Keratinocyte (primary cell): ENCODE measurements at regions not wholly inside any gene's neighbourhood (a gene's known extent, or its start where the extent isn't known, plus 50 kb on each side); places are given as distances from the start of the nearest gene placed in this dataset.

Experiments used
- EZH2 ChIP-seq: IDR thresholded peaks from one replicate; pipeline ENCODE4 v1.6.1; 2012; ENCODE audit warnings: inconsistent platforms, mild to moderate bottlenecking, low read length, moderate library complexity
- TF ChIP-seq, protein P1 (sequence below), 3 experiments: IDR thresholded peaks in 1 of 3; conservative IDR thresholded peaks in 1 of 3; optimal IDR thresholded peaks in 1 of 3; 2 replicates in 2 of 3; 3 replicates in 1 of 3; pipeline versions ENCODE3 to v1.5.1; 2011; ENCODE audit warnings: low read length in 3 of 3, mild to moderate bottlenecking in 3 of 3, moderate library complexity in 2 of 3, control low read depth in 1 of 3, inconsistent platforms in 1 of 3; ENCODE audit not compliant: insufficient read depth in 2 of 3; ENCODE audit errors: extremely low read depth in 1 of 3

DNA sequence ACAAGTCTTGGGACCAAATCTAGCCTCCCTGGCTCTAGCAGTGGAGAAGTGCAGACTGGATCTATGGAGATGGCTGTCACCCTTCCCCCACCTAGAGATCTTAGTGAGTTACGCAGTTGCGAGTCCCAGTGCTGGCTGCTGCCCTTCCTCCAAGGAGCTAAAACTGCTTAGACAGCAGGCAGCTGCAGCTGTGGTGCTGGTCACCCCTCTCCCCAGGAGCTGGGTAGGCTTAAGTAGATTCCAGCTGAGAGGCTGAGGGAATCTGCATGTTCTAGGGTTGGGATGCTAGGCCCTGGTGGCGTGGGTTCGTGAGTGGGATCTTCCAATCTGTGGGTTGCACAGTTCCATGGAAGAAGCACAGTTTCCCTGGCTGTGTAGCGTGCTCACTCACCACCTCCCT lies 120.2 kb downstream of the SLC35B3 start:
- TF ChIP-seq, protein P1, sequence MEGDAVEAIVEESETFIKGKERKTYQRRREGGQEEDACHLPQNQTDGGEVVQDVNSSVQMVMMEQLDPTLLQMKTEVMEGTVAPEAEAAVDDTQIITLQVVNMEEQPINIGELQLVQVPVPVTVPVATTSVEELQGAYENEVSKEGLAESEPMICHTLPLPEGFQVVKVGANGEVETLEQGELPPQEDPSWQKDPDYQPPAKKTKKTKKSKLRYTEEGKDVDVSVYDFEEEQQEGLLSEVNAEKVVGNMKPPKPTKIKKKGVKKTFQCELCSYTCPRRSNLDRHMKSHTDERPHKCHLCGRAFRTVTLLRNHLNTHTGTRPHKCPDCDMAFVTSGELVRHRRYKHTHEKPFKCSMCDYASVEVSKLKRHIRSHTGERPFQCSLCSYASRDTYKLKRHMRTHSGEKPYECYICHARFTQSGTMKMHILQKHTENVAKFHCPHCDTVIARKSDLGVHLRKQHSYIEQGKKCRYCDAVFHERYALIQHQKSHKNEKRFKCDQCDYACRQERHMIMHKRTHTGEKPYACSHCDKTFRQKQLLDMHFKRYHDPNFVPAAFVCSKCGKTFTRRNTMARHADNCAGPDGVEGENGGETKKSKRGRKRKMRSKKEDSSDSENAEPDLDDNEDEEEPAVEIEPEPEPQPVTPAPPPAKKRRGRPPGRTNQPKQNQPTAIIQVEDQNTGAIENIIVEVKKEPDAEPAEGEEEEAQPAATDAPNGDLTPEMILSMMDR (optimal IDR thresholded peaks at IDR 0.05 in 1 of 3, IDR thresholded peaks at IDR 0.05 in 1 of 3, conservative IDR thresholded peaks at IDR 0.05 in 1 of 3; ENCODE audit: extremely low read depth in 1 of 3, insufficient read depth in 2 of 3, low read length in 3 of 3): no peak
- no peak for TF ChIP-seq EZH2
